Stimulated activated CD8-positive, alpha-beta memory T cell treated with anti-CD3 and anti-CD28 coated beads, Interleukin-2, amount 100 ng/mL, for 48 hours (primary cell): ENCODE measurements at regions not wholly inside any gene's neighbourhood (a gene's known extent, or its start where the extent isn't known, plus 50 kb on each side); places are given as distances from the start of the nearest gene placed in this dataset.
A peak's percentile ranks its signal among the peaks of the same experiment; 100 is the strongest.

Experiments used
- DNase-seq, 2 donors: peaks; one replicate each; pipeline ENCODE4 v3.0.0-alpha.2; 2020; ENCODE audit warnings: low read depth in 2 of 2

GRCh38 chr12:4049298-4050080 is 176.3 kb upstream of the PARP11 start:
- DNase-seq = no peak

GRCh38 chr12:4047421-4047820 is 174.2 kb upstream of the PARP11 start:
- no peak for DNase-seq

- DNase-seq = no peak
Observed at GRCh38 chr12:4046495-4046840, 173.3 kb upstream of the PARP11 start.

- no peak for DNase-seq
Observed at GRCh38 chr12:4045786-4046494, 172.7 kb upstream of the PARP11 start.

GRCh38 chr12:4044736-4045730 is 171.8 kb upstream of the PARP11 start:
- DNase-seq = no peak

- DNase-seq = no peak
Observed at GRCh38 chr12:4044101-4044500, 170.9 kb upstream of the PARP11 start.

- DNase-seq = no peak
Observed at GRCh38 chr12:4041187-4041885, 168.1 kb upstream of the PARP11 start.

GRCh38 chr12:4039931-4040330 is 166.7 kb upstream of the PARP11 start:
- no peak for DNase-seq

GRCh38 chr12:4037747-4038312 is 164.6 kb upstream of the PARP11 start:
- no peak for DNase-seq

GRCh38 chr12:4036671-4037271 is 163.6 kb upstream of the PARP11 start:
- DNase-seq = no peak

GRCh38 chr12:4034921-4035320 is 161.7 kb upstream of the PARP11 start:
- no peak for DNase-seq

GRCh38 chr12:4032924-4033615 is 159.9 kb upstream of the PARP11 start:
- DNase-seq = no peak

- no peak for DNase-seq
Observed at GRCh38 chr12:4031703-4032291, 158.6 kb upstream of the PARP11 start.

GRCh38 chr12:4030929-4031702 is 157.9 kb upstream of the PARP11 start:
- DNase-seq = peak; percentile 64 to 74

- peak; percentile 22 to 23 for DNase-seq
Observed at GRCh38 chr12:4027412-4027811, 154.2 kb upstream of the PARP11 start.

- no peak for DNase-seq
Observed at GRCh38 chr12:4026517-4026916, 153.3 kb upstream of the PARP11 start.

- no peak for DNase-seq
Observed at GRCh38 chr12:4026020-4026358, 152.8 kb upstream of the PARP11 start.

- no peak for DNase-seq
Observed at GRCh38 chr12:4025181-4026019, 152.2 kb upstream of the PARP11 start.
